ENCODE measurements at regions not wholly inside any gene's neighbourhood (a gene's known extent, or its start where the extent isn't known, plus 50 kb on each side); places are given as distances from the start of the nearest gene placed in this dataset.

DNA sequence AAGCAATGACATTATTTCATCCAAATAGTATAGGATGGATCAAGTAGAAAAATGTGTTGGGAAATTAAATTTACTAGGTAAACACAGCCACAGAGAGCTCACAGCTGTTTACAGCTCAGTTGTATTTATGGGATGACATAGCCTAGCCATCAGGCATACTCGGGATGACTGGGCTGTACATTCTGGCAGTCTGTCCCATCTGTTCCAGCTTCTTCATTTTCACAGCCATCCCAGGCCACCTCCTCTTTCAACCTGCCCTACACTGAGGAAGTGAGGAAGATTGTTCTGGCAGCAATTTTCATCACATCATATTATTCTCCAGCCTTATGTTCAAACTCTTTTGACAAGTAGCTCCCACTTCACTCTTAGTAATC, 98.4 kb upstream of the PFN2 start:
- DNase-seq (ENCODE audit: low read depth in 2 of 2), result no peak

DNA sequence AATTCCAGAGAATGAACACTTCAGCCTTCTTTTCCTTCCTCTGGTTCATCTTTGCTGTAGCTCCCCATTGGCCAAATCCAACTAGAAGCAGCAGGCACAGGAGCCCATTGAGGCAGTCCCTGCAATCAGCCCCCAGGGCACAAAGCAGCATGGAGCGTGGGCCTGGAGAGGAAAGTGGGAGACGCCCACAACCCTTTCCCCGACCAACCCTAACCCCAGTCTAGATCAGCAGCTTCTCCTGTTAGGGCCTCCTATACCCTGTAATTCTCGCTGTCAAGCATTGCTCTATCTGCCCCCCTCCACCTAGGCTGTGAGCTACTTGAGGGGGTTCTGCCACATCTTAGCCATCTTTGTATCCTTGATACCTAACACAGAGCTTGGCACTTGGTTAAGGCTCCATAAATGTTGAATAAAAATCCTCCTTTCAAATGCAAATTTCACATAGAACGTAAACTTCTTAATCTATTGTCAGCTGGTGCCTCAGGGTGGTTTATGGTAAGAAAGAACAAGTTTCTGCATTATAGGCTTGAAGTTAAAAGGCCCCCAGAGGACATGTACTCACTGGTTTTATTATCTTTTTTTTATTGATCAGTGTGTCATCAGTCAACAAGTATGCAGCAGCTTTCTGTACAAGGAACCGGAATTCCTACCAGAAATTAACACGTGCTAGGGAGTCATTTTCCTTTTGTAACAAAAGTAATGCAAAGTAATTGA, 97.9 kb upstream of the PFN2 start:
- DNase-seq (ENCODE audit: low read depth in 2 of 2), result no peak

DNA sequence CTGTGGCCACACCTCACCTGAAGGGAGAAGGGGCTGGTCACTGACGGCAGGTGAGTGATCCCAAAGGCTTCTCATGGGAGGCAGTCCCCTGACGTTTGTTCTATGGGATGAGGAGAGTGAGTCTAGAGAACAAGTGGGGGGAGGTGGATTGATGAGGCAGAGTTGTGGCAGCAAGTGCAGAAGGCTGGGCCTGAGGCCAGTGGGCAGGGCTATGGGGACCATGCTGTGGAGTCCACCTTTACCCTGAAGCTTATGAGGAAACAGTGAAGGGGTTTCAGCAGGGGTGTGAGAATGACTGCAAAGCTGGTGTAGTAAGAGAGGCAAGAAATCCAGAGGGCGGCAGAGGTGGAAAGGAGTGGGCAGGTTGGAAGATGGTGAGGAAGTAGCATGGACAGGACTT, 96.9 kb upstream of the PFN2 start:
- no peak for DNase-seq (ENCODE audit: low read depth in 2 of 2)

DNA sequence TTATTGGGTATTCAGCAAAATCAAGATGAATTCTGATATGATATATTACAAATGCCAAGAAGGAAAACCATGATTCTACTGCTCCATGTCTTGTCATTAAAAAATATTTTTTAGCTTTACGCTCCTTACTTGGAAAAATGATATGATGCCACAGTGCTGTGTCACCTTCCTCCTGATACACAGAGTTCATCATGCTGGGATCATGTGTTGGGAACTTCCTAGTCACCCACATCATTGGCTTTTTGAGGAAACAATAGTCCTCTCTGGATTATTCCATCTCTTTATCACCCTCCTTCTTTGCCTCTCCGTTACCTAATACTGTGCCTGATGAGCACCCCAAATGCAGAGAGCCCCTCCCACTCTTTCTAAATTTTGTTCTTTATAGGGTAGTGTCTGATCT, 94.3 kb upstream of the PFN2 start:
- no peak for DNase-seq (ENCODE audit: low read depth in 2 of 2)

DNA sequence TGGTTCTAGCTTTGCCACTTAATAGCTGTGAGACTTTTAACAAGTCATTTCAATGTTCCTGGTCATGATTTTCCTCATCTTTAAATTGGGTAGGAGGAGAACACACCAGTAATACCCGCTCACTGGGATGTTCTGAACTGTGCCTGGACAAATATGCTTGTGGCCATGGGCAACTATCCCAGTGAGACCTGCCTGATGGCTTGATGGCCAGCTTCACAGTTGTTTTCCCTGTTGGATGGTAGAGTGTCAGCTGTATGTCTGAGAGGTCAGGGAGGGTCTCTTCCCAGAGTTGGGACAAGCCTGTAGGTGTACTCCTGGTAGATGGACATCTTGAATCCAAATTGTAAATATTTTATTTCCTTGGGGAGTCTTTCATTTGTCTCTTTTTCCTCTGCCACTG, 92.5 kb upstream of the PFN2 start:
- DNase-seq (ENCODE audit: low read depth in 2 of 2), result no peak

DNA sequence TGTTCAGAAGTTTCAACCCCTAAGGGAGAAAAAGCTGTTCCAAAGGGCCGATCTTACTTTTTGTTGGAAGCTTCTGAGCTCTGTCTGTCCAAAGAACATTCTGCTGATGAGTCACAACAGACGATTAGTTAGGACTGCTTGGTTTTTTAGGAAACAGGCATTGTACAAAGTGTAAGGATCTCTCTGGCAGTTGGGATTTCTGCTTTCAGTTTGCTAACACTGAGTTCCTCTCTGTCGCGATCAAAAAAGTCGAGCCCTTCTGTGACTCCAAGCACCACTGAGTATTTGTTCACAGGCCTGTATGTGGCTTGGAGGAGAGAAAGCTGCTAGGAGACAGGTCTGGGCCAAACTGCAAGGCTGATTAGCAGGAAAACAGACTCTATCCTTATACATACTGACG, 91.8 kb upstream of the PFN2 start:
- no peak for DNase-seq (ENCODE audit: low read depth in 2 of 2)

DNA sequence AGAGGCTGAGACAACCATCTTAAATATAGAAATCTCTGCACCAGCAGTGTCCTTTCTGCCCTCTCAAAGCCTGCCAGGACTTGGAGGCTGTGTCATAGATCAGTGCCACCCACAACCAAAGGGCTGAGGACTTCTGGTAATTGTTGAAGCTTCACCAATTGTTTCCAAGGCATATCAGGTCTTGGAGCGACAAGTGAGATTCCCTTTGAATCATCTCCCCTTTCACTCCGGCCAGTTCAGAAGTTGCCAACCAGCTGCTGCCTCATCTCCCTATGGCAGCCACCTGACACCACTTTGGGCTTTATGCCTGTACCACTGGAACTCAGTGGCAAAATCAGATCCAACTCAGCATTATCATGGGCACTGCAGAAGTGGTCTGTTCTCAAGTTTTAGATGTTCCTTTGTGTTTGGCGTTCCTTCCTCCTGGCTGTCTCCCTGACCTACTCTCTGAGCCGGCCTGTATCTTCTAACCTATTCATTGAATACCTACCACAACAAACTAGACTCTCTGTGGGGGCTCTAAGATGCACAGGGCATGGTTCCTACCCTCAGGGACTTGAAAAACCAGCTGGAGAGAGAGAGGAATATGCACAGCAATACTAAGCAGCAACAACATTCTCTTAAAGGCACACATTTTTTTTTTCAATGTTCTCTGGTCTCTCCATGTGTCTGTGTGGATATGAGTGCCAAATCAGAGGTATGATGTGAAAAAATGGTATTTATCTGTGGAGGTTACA, 90.8 kb upstream of the PFN2 start:
- no peak for DNase-seq (ENCODE audit: low read depth in 2 of 2)

DNA sequence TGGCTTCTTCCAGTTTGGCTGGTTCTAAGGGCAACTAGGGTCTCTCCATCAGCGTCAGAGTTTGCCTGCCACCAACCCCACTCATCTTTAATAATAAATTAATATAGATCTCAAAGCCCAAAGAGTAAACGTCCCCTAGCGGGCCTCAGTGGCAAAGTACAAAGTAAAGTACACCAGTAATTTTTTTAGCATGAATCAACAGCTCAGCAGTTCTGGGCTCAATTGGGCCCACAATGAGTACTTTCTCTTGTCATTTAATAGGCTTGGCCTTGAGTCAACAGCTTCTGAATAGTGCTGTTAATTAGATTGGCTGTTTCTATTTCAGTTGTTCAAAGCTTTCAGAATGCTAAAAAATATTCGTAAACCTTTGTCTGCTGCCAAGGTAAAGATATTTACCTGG, 89.0 kb upstream of the PFN2 start:
- DNase-seq (ENCODE audit: low read depth in 2 of 2), result no peak

DNA sequence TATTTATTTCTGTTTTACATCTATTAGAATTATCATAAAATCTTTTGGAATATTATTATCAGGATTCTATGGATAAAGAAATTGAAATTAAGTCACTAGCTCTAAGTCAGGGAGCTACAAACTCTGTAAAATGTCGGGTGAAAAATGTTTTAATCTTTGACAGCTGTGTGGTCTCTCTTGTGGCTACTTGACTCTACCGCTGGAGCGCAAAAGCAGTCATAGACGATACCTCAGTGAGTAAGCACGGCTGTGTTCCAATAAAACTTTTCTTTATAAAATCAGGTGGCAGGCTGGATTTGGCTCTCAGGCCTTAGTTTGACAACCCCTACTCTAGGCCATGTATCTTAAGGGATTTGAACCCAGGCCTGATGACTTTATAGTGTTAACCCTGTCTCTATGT, 88.5 kb upstream of the PFN2 start:
- DNase-seq (ENCODE audit: low read depth in 2 of 2), result no peak

DNA sequence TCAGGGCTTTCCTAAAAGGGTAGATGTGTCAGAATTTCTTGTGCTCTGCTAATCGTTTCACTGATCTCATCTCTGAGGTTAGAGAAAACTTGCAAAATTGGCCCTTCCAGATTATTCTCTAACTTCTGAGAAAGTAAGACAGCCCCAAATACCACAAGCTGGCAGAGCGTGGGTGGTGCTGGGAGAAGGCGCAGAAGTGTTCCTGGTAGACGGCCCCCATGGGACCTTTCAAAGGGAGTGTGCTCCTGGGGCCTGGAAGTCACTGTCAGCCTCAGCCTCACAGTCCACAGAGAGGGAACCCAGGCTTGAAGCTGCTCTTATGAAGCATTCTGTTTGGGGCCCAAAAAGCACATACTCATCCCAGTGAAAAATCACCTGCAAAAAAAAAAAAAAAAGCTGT, 86.5 kb upstream of the PFN2 start:
- no peak for DNase-seq (ENCODE audit: low read depth in 2 of 2)

DNA sequence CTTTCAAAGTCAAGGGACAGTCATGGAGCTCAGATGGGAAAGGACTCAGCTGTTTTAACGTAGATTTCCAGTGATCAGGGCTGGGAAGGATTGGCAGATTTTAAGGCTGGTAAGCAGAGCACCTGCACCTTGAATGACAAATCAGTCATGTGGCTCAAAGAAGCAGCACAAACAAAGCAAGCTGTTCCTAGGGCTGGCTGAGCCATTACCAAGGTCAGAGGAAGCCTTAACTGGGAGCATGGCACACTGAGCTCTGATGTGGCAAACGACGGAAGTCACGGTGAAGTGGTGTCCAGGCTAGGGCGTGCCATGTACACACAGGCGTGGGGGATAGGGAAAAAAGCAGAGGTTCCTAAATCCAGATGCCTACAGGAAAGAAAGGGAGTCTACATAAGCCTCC, 84.6 kb upstream of the PFN2 start:
- no peak for DNase-seq (ENCODE audit: low read depth in 2 of 2)

DNA sequence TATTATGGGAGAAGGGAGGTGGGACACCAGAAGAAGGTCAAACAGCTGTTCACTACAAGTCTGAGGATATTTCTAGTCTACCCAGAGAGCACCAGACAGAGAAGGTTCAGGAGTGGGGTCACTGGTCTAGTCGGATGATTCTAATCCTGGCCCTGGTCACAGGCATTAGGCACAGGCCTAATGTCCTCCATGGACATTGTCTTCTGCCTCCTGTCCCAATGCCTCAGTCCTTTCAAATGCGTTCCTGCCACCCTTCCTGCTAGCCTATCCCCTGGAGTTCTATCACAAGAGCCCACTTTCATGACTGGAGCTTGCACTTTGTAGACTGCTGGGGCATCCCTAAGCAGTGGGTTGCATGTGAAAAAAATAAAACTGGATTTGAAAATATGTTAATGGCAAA, 83.9 kb upstream of the PFN2 start:
- DNase-seq (ENCODE audit: low read depth in 2 of 2), result no peak

DNA sequence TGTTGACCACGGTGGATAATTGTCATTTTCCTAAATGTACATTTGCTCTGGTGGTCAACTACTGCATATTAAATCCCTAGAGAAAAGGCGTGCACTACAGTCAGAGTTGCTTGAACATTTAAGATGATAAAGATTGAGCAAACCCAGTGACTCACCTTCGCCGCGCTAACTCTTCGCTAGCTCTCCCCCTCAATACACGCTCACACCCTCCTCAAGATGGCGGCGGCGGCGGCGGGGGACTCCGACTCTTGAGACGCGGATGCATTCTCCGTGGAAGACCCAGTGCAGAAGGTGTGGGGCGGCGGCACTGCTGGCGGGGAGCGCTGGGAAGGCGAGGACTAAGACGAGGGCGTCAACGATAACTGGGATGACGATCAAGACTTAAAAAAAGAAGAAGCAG, 79.8 kb upstream of the PFN2 start:
- DNase-seq (ENCODE audit: low read depth in 2 of 2), result no peak

DNA sequence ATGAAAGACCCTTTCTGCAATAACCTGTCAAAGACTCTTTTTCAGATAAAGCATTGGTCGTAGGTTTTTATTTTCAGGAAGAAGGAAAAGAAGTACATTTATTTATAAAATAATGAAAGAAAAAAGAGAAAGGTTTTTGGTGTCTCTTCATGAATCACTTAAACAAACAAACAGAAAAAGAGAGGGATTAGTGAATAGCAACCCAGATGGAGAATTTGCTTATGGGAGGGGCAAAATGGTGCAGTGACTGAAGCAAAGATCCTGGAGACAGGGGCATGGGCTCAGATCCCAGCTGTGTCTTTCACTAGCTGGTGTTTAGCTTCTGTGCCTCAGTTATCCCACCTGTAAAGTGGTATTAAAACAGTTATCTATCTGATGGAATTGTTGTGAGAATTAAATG, 78.6 kb upstream of the PFN2 start:
- DNase-seq (ENCODE audit: low read depth in 2 of 2), result no peak

DNA sequence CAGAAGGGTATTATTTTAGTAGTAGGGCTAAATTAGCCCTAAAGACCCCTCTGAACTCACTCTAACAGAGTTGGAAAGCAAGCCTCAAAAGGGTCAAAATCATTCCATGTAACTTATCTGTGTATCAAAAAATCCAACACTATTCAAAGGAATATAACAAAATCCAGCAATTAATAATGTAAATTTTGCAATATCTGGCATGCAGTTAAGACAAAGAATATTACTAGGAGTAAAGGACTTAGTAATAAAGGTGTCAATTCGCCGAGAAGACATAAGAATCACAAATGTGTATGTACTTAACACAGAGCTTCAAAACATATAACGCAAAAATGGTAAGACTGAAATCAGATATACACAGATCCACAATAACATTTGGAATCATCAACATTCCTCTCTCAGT, 71.2 kb upstream of the PFN2 start:
- no peak for DNase-seq (ENCODE audit: low read depth in 2 of 2)

DNA sequence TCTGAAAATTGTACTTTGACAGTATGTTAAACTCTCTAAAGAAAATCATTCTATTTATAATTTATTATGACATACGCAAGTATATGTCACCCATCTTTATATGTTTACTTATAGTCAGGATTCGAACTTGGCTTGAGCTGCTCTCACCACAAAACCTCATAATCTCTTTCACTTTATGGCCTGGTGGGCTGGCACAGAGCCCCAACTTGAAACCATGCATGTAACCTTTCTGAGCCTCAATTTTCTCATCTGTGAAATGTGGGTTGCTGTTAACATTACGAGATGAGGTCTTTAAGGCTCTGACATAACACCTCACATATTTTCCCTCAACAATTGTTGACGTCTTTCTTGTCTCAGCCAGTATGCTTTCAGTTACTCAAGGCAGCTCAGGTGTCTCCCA, 69.4 kb upstream of the PFN2 start:
- no peak for DNase-seq (ENCODE audit: low read depth in 2 of 2)

DNA sequence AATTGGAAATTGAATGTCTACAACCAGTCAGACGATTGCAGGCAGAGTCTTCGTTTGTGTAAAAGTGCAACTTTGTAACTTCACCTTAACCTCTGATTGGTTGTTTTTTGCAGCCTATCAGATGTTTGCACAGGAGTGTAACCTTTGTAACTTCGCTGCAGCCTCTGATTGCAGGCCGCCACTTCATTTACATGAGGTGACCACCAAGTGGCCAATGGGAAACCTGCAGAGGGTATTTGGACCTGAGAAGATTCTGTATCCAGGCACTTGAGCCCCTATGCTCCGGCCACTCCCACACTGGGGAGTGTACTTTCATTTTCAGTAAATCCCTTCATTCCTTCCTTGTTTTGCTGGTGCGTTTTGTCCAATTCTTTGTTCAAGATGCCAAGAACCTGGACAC, 68.1 kb upstream of the PFN2 start:
- DNase-seq (ENCODE audit: low read depth in 2 of 2), result no peak

DNA sequence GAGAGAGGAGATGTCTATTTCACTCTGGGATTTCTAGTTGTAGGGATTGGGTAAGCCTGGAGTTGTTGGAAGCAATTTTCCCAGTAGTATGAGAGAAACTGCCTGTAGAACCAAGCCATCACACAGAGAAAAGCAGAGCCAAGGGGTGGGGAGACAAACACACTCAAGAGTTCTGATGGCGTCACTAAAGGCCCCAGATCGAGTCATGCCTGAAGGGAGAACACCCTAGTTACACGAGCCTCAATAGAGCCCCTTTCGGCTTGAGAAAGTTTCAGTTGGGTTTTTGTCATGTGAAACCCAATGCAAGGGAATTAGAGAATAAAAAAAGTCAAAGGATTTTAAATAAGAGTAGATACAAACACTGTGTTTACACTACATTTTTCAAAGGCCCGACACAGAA, 66.1 kb upstream of the PFN2 start:
- no peak for DNase-seq (ENCODE audit: low read depth in 2 of 2)

DNA sequence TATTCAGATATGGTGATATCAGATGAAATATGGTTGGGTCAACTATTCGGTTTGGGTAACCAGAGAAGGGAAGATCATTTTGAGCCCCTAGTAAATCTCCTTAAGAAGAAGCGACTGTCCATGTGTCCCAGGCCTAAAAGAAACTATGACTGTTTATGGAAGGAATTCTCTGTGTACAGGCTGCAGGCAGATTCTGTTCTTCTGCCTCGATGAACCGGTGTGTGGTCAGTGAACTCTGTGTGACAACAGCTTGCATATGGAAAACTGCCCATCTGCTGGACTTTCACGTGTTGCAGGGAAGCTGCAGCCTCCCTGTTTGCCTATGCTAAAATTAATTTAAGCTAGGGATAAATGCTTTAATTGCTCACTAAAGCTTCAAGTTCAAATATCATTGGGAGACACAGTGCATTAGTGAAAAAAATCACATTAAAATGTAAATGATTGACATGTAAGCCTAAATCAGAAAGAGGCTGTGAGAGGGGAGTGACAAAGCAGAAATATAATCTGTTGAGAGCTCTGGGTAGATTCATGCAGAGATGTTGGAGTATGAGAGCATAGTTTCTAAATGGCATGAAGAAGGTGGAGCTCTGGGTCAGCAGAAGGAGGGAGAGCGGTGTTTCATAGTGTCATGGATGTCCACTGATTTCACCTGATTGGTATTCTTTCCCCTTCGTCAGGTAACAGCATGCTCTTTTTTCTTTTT, 65.4 kb upstream of the PFN2 start:
- no peak for DNase-seq (ENCODE audit: low read depth in 2 of 2)

DNA sequence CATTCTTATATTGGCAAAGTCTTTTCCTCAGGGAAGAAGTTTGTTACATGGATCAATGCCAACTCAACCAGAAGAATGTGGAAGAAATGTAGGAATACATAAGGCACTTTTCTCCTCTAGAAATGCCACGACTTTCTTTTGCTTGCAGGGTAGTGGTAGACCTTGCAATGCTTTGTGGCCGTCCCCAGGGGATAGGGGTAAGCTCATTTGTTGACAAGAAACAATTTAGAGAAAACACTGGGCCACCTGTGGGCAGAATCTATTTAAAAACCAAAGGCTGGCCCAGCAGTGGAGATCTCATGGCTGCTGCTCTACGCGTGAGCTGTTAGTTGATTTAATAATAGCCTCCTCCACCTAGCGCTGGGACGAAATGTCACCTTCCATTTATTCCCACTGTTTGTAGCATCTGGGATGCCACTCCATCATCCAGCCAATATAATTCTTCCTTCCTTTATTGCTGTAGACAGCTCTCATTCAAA, 64.6 kb upstream of the PFN2 start:
- DNase-seq (ENCODE audit: low read depth in 2 of 2), result no peak

DNA sequence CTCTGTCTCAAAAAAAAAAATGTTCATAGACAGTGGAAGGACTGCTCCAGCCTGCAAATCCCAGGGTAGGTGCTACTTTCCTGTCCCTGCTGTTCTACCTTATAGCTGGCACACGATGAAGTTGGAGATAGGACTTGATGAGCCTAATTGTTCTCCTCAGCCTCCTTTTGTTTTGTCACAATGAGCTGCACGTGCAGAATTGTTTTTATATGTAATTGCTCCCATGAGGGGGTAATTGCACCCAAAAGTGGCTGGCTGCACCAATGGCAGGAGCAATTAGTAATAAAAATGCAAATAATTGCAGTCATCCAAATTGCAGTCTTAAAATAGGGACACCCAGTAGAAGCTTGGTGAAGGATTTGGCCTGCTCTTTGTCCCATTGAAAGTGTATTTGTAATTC, 63.0 kb upstream of the PFN2 start:
- DNase-seq (ENCODE audit: low read depth in 2 of 2), result no peak

DNA sequence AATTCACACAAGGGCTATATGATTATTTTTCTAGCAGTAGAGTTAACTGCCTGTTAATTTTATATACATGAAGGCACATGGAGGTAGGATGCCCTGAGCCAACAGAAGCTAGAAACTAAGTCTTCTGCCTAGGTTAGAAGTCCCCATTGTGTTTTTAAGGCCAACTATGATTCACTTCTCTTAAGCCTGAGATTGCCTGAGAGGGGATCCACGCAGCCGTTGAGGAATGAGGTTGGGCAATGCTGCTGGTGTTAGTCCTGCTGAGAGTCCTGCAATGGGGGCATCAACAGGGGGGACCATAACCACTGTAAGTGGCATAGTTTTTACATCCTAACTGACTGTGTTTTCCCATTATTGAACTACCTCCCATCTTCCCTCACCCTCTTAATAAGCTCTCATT, 60.1 kb upstream of the PFN2 start:
- DNase-seq (ENCODE audit: low read depth in 2 of 2), result no peak

DNA sequence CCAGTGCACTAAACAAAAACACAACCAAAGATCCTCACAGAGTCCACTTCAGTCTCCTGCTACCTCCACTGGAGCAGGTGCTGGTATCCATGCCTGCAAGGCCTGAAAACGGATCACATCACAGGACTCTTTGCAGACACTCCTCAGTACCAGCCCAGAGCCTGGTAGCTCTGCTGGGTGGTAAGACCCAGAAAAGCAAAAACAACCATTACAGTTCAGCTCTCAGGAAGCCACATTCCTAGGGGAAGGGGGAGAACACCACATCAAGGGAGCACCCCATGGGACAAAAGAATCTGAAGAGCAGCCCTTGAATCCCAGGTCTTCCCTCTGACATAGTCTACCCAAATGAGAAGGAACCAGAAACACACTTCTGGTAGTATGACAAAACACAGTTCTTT, 52.5 kb upstream of the PFN2 start:
- no peak for DNase-seq (ENCODE audit: low read depth in 2 of 2)

All from stimulated activated CD8-positive, alpha-beta memory T cell treated with anti-CD3 and anti-CD28 coated beads, Interleukin-15, amount 100 ng/mL, for 48 hours (primary cell).